HFF-Myc (cell line): ENCODE measurements at regions not wholly inside any gene's neighbourhood (a gene's known extent, or its start where the extent isn't known, plus 50 kb on each side); places are given as distances from the start of the nearest gene placed in this dataset.

Experiments
- DNase-seq: peaks from one replicate; pipeline ENCODE4 v3.0.0-alpha.2; 2011; ENCODE audit warnings: low read depth; ENCODE audit errors: extremely low read depth
- H3K4me3 ChIP-seq: replicated peaks from 2 replicates; pipeline ENCODE4 v1.5.1; 2011; ENCODE audit warnings: low read depth, mild to moderate bottlenecking, control low read depth, low read length
- CTCF ChIP-seq: IDR thresholded peaks from 2 replicates; pipeline ENCODE4 v1.5.1; 2012; ENCODE audit warnings: mild to moderate bottlenecking, low read depth, low read length, control low read depth; ENCODE audit errors: missing control alignments

- DNase-seq, result no peak
- H3K4me3 ChIP-seq, result no peak overlapping the region
- no peak for TF ChIP-seq CTCF
These were observed 760.6 kb upstream of the EEF2KMT start for GRCh38 chr16:5858180-5858579.

GRCh38 chr16:5854027-5854426 lies 756.4 kb upstream of the EEF2KMT start:
- TF ChIP-seq CTCF, result no peak
- no peak overlapping the region for H3K4me3 ChIP-seq

GRCh38 chr16:5852151-5852550 lies 754.6 kb upstream of the EEF2KMT start:
- DNase-seq, result no peak
- TF ChIP-seq CTCF, result no peak
- no peak overlapping the region for H3K4me3 ChIP-seq

More at GRCh38 chr16:5854027-5854426, 756.4 kb upstream of the EEF2KMT start:
- no peak for DNase-seq

GRCh38 chr16:5851393-5851982 lies 753.9 kb upstream of the EEF2KMT start:
- no peak overlapping the region for H3K4me3 ChIP-seq
- DNase-seq, result no peak
- TF ChIP-seq CTCF, result no peak

GRCh38 chr16:5850632-5851392 lies 753.2 kb upstream of the EEF2KMT start:
- DNase-seq, result no peak
- no peak for TF ChIP-seq CTCF
- H3K4me3 ChIP-seq, result no peak overlapping the region

- TF ChIP-seq CTCF, result no peak
- no peak overlapping the region for H3K4me3 ChIP-seq
- no peak for DNase-seq
These were observed 747.5 kb upstream of the EEF2KMT start for GRCh38 chr16:5845046-5845445.
